ENCODE measurements at regions not wholly inside any gene's neighbourhood (a gene's known extent, or its start where the extent isn't known, plus 50 kb on each side); places are given as distances from the start of the nearest gene placed in this dataset.

- no peaks in the 10 kb centered on the region for H3K9me3 ChIP-seq
- H3K27me3 ChIP-seq = no peaks in the 10 kb centered on the region
- no peak for ATAC-seq
- H3K36me3 ChIP-seq = no peaks in the 10 kb centered on the region
- H3K4me3 ChIP-seq = no peak overlapping the region
- WGBS, 2 donors (ENCODE audit: low coverage in 1 of 2) = no CpG with 5 or more reads among the region's 3 CpGs
- H3K27ac ChIP-seq = no peak overlapping the region
- no peaks in the 10 kb centered on the region for H3K4me1 ChIP-seq
- TF ChIP-seq POLR2AphosphoS5 (IDR thresholded peaks at IDR 0.05) (no peak), POLR2A (IDR thresholded peaks at IDR 0.05) (no peak), EP300 (IDR thresholded peaks at IDR 0.05) (no peak), CTCF (IDR thresholded peaks at IDR 0.05) (no peak)
These were observed 75.9 kb upstream of the PCSK6 start for GRCh38 chr15:101565377-101565776.

- Histone ChIP-seq H3K27ac (no peak overlapping the region), H3K9me3 (no peaks in the 10 kb centered on the region), H3K36me3 (no peaks in the 10 kb centered on the region), H3K4me3 (no peak overlapping the region), H3K4me1 (no peaks in the 10 kb centered on the region), H3K27me3 (no peaks in the 10 kb centered on the region)
- ATAC-seq = no peak
- no peak for TF ChIP-seq POLR2A (IDR thresholded peaks at IDR 0.05)
- no peak for TF ChIP-seq EP300 (IDR thresholded peaks at IDR 0.05)
- TF ChIP-seq POLR2AphosphoS5 (IDR thresholded peaks at IDR 0.05) = no peak
- no peak for TF ChIP-seq CTCF (IDR thresholded peaks at IDR 0.05)
- WGBS, 2 donors (ENCODE audit: low coverage in 1 of 2) = 70 to 78% methylated on average over 4 of the region's 4 CpGs
These were observed 73.8 kb upstream of the PCSK6 start for GRCh38 chr15:101563176-101563796.

- no peaks in the 10 kb centered on the region for H3K27me3 ChIP-seq
- no peak overlapping the region for H3K4me3 ChIP-seq
- H3K9me3 ChIP-seq = no peaks in the 10 kb centered on the region
- no peak overlapping the region for H3K27ac ChIP-seq
- TF ChIP-seq CTCF (IDR thresholded peaks at IDR 0.05) (no peak), POLR2A (IDR thresholded peaks at IDR 0.05) (no peak), POLR2AphosphoS5 (IDR thresholded peaks at IDR 0.05) (no peak), EP300 (IDR thresholded peaks at IDR 0.05) (no peak)
- no peaks in the 10 kb centered on the region for H3K4me1 ChIP-seq
- WGBS, 2 donors (ENCODE audit: low coverage in 1 of 2) = 83 to 91% methylated on average over 4 to 12 of the region's 22 CpGs
- H3K36me3 ChIP-seq = no peaks in the 10 kb centered on the region
- no peak for ATAC-seq
These were observed 73.0 kb upstream of the PCSK6 start for GRCh38 chr15:101562428-101563059.

- Histone ChIP-seq H3K4me1 (no peaks in the 10 kb centered on the region), H3K36me3 (no peaks in the 10 kb centered on the region), H3K27me3 (no peaks in the 10 kb centered on the region), H3K4me3 (no peak overlapping the region), H3K27ac (no peak overlapping the region), H3K9me3 (no peaks in the 10 kb centered on the region)
- 86% methylated on average over 1 of the region's 15 CpGs; no CpG with 5 or more reads in 1 of the 2 donors for WGBS, 2 donors (ENCODE audit: low coverage in 1 of 2)
- ATAC-seq = no peak
- TF ChIP-seq POLR2AphosphoS5 (IDR thresholded peaks at IDR 0.05) = no peak
- no peak for TF ChIP-seq EP300 (IDR thresholded peaks at IDR 0.05)
- TF ChIP-seq CTCF (IDR thresholded peaks at IDR 0.05) = no peak
- TF ChIP-seq POLR2A (IDR thresholded peaks at IDR 0.05) = no peak
These were observed 72.0 kb upstream of the PCSK6 start for GRCh38 chr15:101561584-101561906.
